CD14-positive monocyte (primary cell): ENCODE measurements at regions not wholly inside any gene's neighbourhood (a gene's known extent, or its start where the extent isn't known, plus 50 kb on each side); places are given as distances from the start of the nearest gene placed in this dataset.

ENCODE experiments used
- DNase-seq, 3 donors: peaks; one replicate each; pipeline ENCODE4 v3.0.0-alpha.2; 2011 to 2022
- H2AFZ ChIP-seq: 2 replicates; pipeline ENCODE4 v1.6.0; 2012; ENCODE audit warnings: mild to moderate bottlenecking, low read depth, low read length, inconsistent platforms; ENCODE audit not compliant: insufficient read depth, poor library complexity, severe bottlenecking
- H3K27ac ChIP-seq, 2 donors: 1 replicate in 1 of 2; 2 replicates in 1 of 2; pipeline ENCODE4 v1.5.1; 2012 to 2013; ENCODE audit warnings: low read length in 2 of 2, control low read depth in 1 of 2, inconsistent platforms in 1 of 2, low read depth in 1 of 2, mild to moderate bottlenecking in 1 of 2
- H3K27me3 ChIP-seq, 2 donors: one replicate each; pipeline versions ENCODE4 v1.6.0 to v1.6.1; 2011 to 2013; ENCODE audit warnings: low read length in 2 of 2; ENCODE audit not compliant: control insufficient read depth in 2 of 2, insufficient read depth in 2 of 2
- H3K36me3 ChIP-seq, 2 donors: replicated peaks in 1 of 2; 1 replicate in 1 of 2; 2 replicates in 1 of 2; pipeline versions ENCODE4 v1.5.1 to v1.6.1; 2012 to 2013; ENCODE audit warnings: low read length in 2 of 2, control low read depth in 1 of 2, inconsistent platforms in 1 of 2, mild to moderate bottlenecking in 1 of 2; ENCODE audit not compliant: insufficient read depth in 2 of 2, control insufficient read depth in 1 of 2
- H3K4me1 ChIP-seq, 2 donors: 1 replicate in 1 of 2; 2 replicates in 1 of 2; pipeline versions ENCODE4 v1.5.1 to v1.6.1; 2012 to 2013; ENCODE audit warnings: low read length in 2 of 2, control low read depth in 1 of 2, inconsistent platforms in 1 of 2, mild to moderate bottlenecking in 1 of 2, moderate library complexity in 1 of 2; ENCODE audit not compliant: insufficient read depth in 2 of 2, control insufficient read depth in 1 of 2
- H3K4me2 ChIP-seq: replicated peaks from 2 replicates; pipeline ENCODE3; 2012; ENCODE audit warnings: low read length, moderate library complexity, mild to moderate bottlenecking; ENCODE audit not compliant: poor library complexity, severe bottlenecking; ENCODE audit errors: extremely low read depth
- H3K4me3 ChIP-seq, 3 experiments: fragments of 200-600 bp in 1 of 3; sonication (generic) in 1 of 3; replicated peaks in 1 of 3; 1 replicate in 2 of 3; 2 replicates in 1 of 3; pipeline ENCODE4 v1.5.1; 2011 to 2013; ENCODE audit warnings: low read length in 3 of 3, mild to moderate bottlenecking in 3 of 3, control low read depth in 2 of 3, low read depth in 2 of 3, inconsistent platforms in 1 of 3, moderate library complexity in 1 of 3
- H3K79me2 ChIP-seq: 2 replicates; pipeline ENCODE4 v1.6.0; 2012; ENCODE audit warnings: mild to moderate bottlenecking, control low read depth, inconsistent platforms, low read length, moderate library complexity; ENCODE audit not compliant: insufficient read depth
- H3K9ac ChIP-seq: 2 replicates; pipeline ENCODE4 v1.6.0; 2017; ENCODE audit warnings: low read length, mild to moderate bottlenecking; ENCODE audit not compliant: insufficient read depth, poor library complexity, severe bottlenecking
- H3K9me3 ChIP-seq, 2 donors: replicated peaks in 1 of 2; 1 replicate in 1 of 2; 2 replicates in 1 of 2; pipeline versions ENCODE4 v1.5.1 to v1.6.1; 2012 to 2013; ENCODE audit warnings: low read length in 2 of 2, control low read depth in 1 of 2; ENCODE audit not compliant: control insufficient read depth in 1 of 2, insufficient read depth in 1 of 2
- H4K20me1 ChIP-seq: 2 replicates; pipeline ENCODE4 v1.6.0; 2012; ENCODE audit warnings: mild to moderate bottlenecking, low read length, control low read depth, moderate library complexity; ENCODE audit not compliant: insufficient read depth
- H3K27ac Mint-ChIP-seq, 7 donors: one replicate each; pipeline ENCODE4 v1.8.0; 2020; ENCODE audit warnings: mild to moderate bottlenecking in 7 of 7, mixed read lengths in 7 of 7, moderate library complexity in 6 of 7, inconsistent platforms in 2 of 7
- H3K27me3 Mint-ChIP-seq, 3 donors: one replicate each; pipeline ENCODE4 v1.8.0; 2021 to 2022; ENCODE audit warnings: low read depth in 3 of 3, mild to moderate bottlenecking in 3 of 3, mixed read lengths in 3 of 3, moderate library complexity in 3 of 3, inconsistent platforms in 1 of 3
- H3K36me3 Mint-ChIP-seq, 2 donors: one replicate each; pipeline ENCODE4 v1.8.0; 2020; ENCODE audit warnings: mixed read lengths in 2 of 2, inconsistent platforms in 1 of 2, mild to moderate bottlenecking in 1 of 2
- H3K4me1 Mint-ChIP-seq: one replicate; pipeline ENCODE4 v1.8.0; 2020; ENCODE audit warnings: mild to moderate bottlenecking, mixed read lengths
- H3K4me3 Mint-ChIP-seq, 2 donors: one replicate each; pipeline ENCODE4 v1.8.0; 2020; ENCODE audit warnings: mild to moderate bottlenecking in 2 of 2, mixed read lengths in 2 of 2, moderate library complexity in 1 of 2
- H3K9me3 Mint-ChIP-seq, 7 donors: one replicate each; pipeline ENCODE4 v1.8.0; 2020 to 2022; ENCODE audit warnings: mixed read lengths in 7 of 7, mild to moderate bottlenecking in 6 of 7, moderate library complexity in 6 of 7, inconsistent platforms in 2 of 7
- CTCF ChIP-seq: fragments of 200-600 bp; IDR thresholded peaks from one replicate; pipeline ENCODE4 v1.8.0; 2022; ENCODE audit warnings: antibody characterized with exemption, mild to moderate bottlenecking
- WGBS: methylation state at CpG from one replicate; pipeline ENCODE4 v1.1.5; 2013; ENCODE audit warnings: missing lambda C conversion rate; ENCODE audit not compliant: insufficient coverage; 5-methylcytosine and 5-hydroxymethylcytosine counted together
- intact Hi-C, 2 donors: fragments of 100-400 bp; cut with micrococcal nuclease; formaldehyde crosslinking; loops; one replicate each; pipeline versions ENCODE4 v1.15.0 to v1.15.1; 2023

DNA sequence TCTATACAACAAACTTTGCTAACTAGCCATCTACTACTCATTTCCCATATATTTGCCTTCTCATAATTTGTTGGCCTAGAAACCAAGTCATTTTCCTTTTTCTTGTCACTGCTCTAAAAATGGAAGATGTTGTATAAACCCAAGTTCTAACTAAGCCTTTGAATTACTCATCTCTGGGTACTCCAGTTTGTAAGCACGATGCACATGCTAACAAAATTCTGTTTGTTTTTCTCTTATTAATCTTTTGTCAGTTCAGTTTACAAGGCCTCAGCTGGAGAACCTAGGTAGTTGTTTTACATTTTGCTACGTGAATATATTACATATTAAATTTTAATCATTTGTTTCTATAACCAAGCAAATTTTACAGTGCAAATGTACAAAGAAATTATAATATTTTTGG lies 663.2 kb upstream of the RGS18 start:
- H3K27ac ChIP-seq: no peak overlapping the region
- intact Hi-C loops: no loop called here
- Mint-ChIP-seq H3K4me1 (no peaks in the 10 kb centered on the region), H3K36me3 (no peaks in the 10 kb centered on the region), H3K27me3 (peaks cover 0 to 2% (median 0%) of the 10 kb centered on the region in 3 donors), H3K27ac (no peak overlapping the region), H3K9me3 (peaks cover 0 to 11% (median 5%) of the 10 kb centered on the region in 7 donors), H3K4me3 (no peak overlapping the region)
- H3K9ac ChIP-seq: no peak overlapping the region
- H3K4me1 ChIP-seq: no peaks in the 10 kb centered on the region
- TF ChIP-seq CTCF: no peak
- H3K4me3 ChIP-seq: no peak overlapping the region
- no peak overlapping the region for H3K4me2 ChIP-seq
- WGBS: no CpG with 5 or more reads among the region's 2 CpGs
- H3K27me3 ChIP-seq: no peaks in the 10 kb centered on the region
- H2AFZ ChIP-seq: no peak overlapping the region
- no peaks in the 10 kb centered on the region for H3K79me2 ChIP-seq
- no peaks in the 10 kb centered on the region for H4K20me1 ChIP-seq
- DNase-seq: no peak
- no peaks in the 10 kb centered on the region for H3K36me3 ChIP-seq
- peaks cover 0 to 3% of the 10 kb centered on the region in 2 donors for H3K9me3 ChIP-seq

GRCh38 chr1:191498318-191498717 lies 659.9 kb upstream of the RGS18 start:
- Histone ChIP-seq H3K9me3 (peaks cover 0 to 3% of the 10 kb centered on the region in 2 donors), H3K36me3 (no peaks in the 10 kb centered on the region), H3K9ac (no peak overlapping the region), H3K27ac (no peak overlapping the region), H4K20me1 (no peaks in the 10 kb centered on the region), H3K79me2 (no peaks in the 10 kb centered on the region), H3K4me2 (no peak overlapping the region), H3K27me3 (no peaks in the 10 kb centered on the region), H3K4me1 (no peaks in the 10 kb centered on the region), H3K4me3 (no peak overlapping the region), H2AFZ (no peak overlapping the region)
- intact Hi-C loops: no loop called here
- DNase-seq: no peak
- H3K9me3 Mint-ChIP-seq: peaks cover 0 to 8% (median 3%) of the 10 kb centered on the region in 7 donors
- H3K36me3 Mint-ChIP-seq: no peaks in the 10 kb centered on the region
- H3K4me1 Mint-ChIP-seq: no peaks in the 10 kb centered on the region
- no peak overlapping the region for H3K27ac Mint-ChIP-seq
- no peak overlapping the region for H3K4me3 Mint-ChIP-seq
- no peak for TF ChIP-seq CTCF
- H3K27me3 Mint-ChIP-seq: peaks cover 0 to 2% (median 0%) of the 10 kb centered on the region in 3 donors
